Fibroblast of lung (primary cell): ENCODE measurements at regions not wholly inside any gene's neighbourhood (a gene's known extent, or its start where the extent isn't known, plus 50 kb on each side); places are given as distances from the start of the nearest gene placed in this dataset.

Experiments
- DNase-seq, 2 donors: peaks; one replicate each; pipeline versions ENCODE4 v3.0.0 to v3.0.0-alpha.2; 2010; ENCODE audit warnings: low read depth in 2 of 2
- H2AFZ ChIP-seq: 2 replicates; pipeline ENCODE4 v1.5.1; 2012; ENCODE audit warnings: low read length, control low read depth, inconsistent platforms
- H3K27ac ChIP-seq: 2 replicates; pipeline ENCODE4 v1.5.1; 2011; ENCODE audit warnings: low read length, control low read depth; ENCODE audit not compliant: insufficient read depth
- H3K27me3 ChIP-seq: 2 replicates; pipeline ENCODE4 v1.5.1; 2011; ENCODE audit warnings: mild to moderate bottlenecking, low read length; ENCODE audit not compliant: control insufficient read depth, insufficient read depth
- H3K36me3 ChIP-seq: 2 replicates; pipeline ENCODE4 v1.5.1; 2011; ENCODE audit warnings: low read length; ENCODE audit not compliant: control insufficient read depth, insufficient read depth
- H3K4me1 ChIP-seq: 2 replicates; pipeline ENCODE4 v1.5.1; 2011; ENCODE audit warnings: low read length; ENCODE audit not compliant: control insufficient read depth, insufficient read depth; ENCODE audit errors: extremely low read depth
- H3K4me2 ChIP-seq: 2 replicates; pipeline ENCODE4 v1.5.1; 2011; ENCODE audit warnings: low read length, control low read depth; ENCODE audit not compliant: insufficient read depth; ENCODE audit errors: extremely low read depth
- H3K4me3 ChIP-seq, 4 experiments: fragments of 200-600 bp in 1 of 4; sonication (generic) in 1 of 4; replicated peaks in 1 of 4; 2 replicates each; pipeline ENCODE4 v1.5.1; 2011 to 2016; ENCODE audit warnings: low read length in 4 of 4, low read depth in 3 of 4, mild to moderate bottlenecking in 3 of 4, control low read depth in 2 of 4, inconsistent platforms in 1 of 4, mixed read lengths in 1 of 4; ENCODE audit not compliant: insufficient read depth in 1 of 4; ENCODE audit errors: control extremely low read depth in 1 of 4
- H3K79me2 ChIP-seq: 2 replicates; pipeline ENCODE4 v1.5.1; 2012; ENCODE audit warnings: mild to moderate bottlenecking, low read length, inconsistent platforms; ENCODE audit not compliant: control insufficient read depth, insufficient read depth
- H3K9ac ChIP-seq: 2 replicates; pipeline ENCODE4 v1.5.1; 2011; ENCODE audit warnings: mild to moderate bottlenecking, low read length, control low read depth; ENCODE audit not compliant: insufficient read depth
- H3K9me3 ChIP-seq: 2 replicates; pipeline ENCODE4 v1.5.1; 2012; ENCODE audit warnings: low read depth, low read length; ENCODE audit not compliant: control insufficient read depth, insufficient read depth
- H4K20me1 ChIP-seq: 2 replicates; pipeline ENCODE4 v1.5.1; 2011; ENCODE audit warnings: low read length; ENCODE audit not compliant: control insufficient read depth, insufficient read depth; ENCODE audit errors: extremely low read depth
- CTCF ChIP-seq, 2 donors: IDR thresholded peaks in 1 of 2; conservative IDR thresholded peaks in 1 of 2; 1 replicate in 1 of 2; 2 replicates in 1 of 2; pipeline ENCODE4 v1.5.1; 2011 to 2012; ENCODE audit warnings: low read length in 2 of 2, control low read depth in 1 of 2, inconsistent platforms in 1 of 2, low read depth in 1 of 2, mild to moderate bottlenecking in 1 of 2
- EZH2 ChIP-seq: IDR thresholded peaks from 2 replicates; pipeline ENCODE4 v1.5.1; 2012; ENCODE audit warnings: low read length, control low read depth, mild to moderate bottlenecking; ENCODE audit errors: missing control alignments

GRCh38 chr20:29296256-29297230 lies 1960.9 kb upstream of the DEFB115 start:
- Histone ChIP-seq H3K27me3 (no peaks in the 10 kb centered on the region), H3K4me2 (no peak overlapping the region), H3K36me3 (no peaks in the 10 kb centered on the region), H2AFZ (no peak overlapping the region), H4K20me1 (no peaks in the 10 kb centered on the region), H3K79me2 (no peaks in the 10 kb centered on the region), H3K9ac (no peak overlapping the region), H3K27ac (no peak overlapping the region), H3K4me3 (no peak overlapping the region), H3K9me3 (no peaks in the 10 kb centered on the region), H3K4me1 (no peaks in the 10 kb centered on the region)
- no peak for TF ChIP-seq EZH2
- no peak for TF ChIP-seq CTCF (conservative IDR thresholded peaks at IDR 0.05 in 1 of 2, IDR thresholded peaks at IDR 0.05 in 1 of 2; ENCODE audit: low read depth in 1 of 2, low read length in 2 of 2)
- DNase-seq: no peak

- Histone ChIP-seq H3K4me2 (no peak overlapping the region), H3K36me3 (no peaks in the 10 kb centered on the region), H3K27ac (no peak overlapping the region), H3K79me2 (no peaks in the 10 kb centered on the region), H4K20me1 (no peaks in the 10 kb centered on the region), H3K9me3 (no peaks in the 10 kb centered on the region), H3K9ac (no peak overlapping the region), H2AFZ (no peak overlapping the region), H3K4me3 (no peak overlapping the region), H3K27me3 (no peaks in the 10 kb centered on the region), H3K4me1 (no peaks in the 10 kb centered on the region)
- no peak for DNase-seq
- TF ChIP-seq CTCF (conservative IDR thresholded peaks at IDR 0.05 in 1 of 2, IDR thresholded peaks at IDR 0.05 in 1 of 2; ENCODE audit: low read depth in 1 of 2, low read length in 2 of 2): no peak
- no peak for TF ChIP-seq EZH2
These were observed 1959.8 kb upstream of the DEFB115 start for GRCh38 chr20:29297411-29298270.

GRCh38 chr20:29298271-29298590 lies 1959.2 kb upstream of the DEFB115 start:
- Histone ChIP-seq H2AFZ (no peak overlapping the region), H3K4me3 (no peak overlapping the region), H3K4me1 (no peaks in the 10 kb centered on the region), H3K9me3 (no peaks in the 10 kb centered on the region), H3K36me3 (no peaks in the 10 kb centered on the region), H3K27ac (no peak overlapping the region), H4K20me1 (no peaks in the 10 kb centered on the region), H3K4me2 (no peak overlapping the region), H3K27me3 (no peaks in the 10 kb centered on the region), H3K9ac (no peak overlapping the region), H3K79me2 (no peaks in the 10 kb centered on the region)
- TF ChIP-seq EZH2 (no peak), CTCF (conservative IDR thresholded peaks at IDR 0.05 in 1 of 2, IDR thresholded peaks at IDR 0.05 in 1 of 2; ENCODE audit: low read depth in 1 of 2, low read length in 2 of 2) (no peak)
- DNase-seq: no peak
